Natural killer cell (primary cell): ENCODE measurements at regions not wholly inside any gene's neighbourhood (a gene's known extent, or its start where the extent isn't known, plus 50 kb on each side); places are given as distances from the start of the nearest gene placed in this dataset.
"Not testable (repeated sequence)": the region's sequence is repeated elsewhere in the genome, so short reads cannot be mapped to it uniquely, and the experiment has no call there.

Source experiments
- ATAC-seq, 3 donors: fragments of 150-1000 bp in 2 of 3; fragments of 200-7000 bp in 1 of 3; cut with Tn5 transposase; 1 replicate in 1 of 3; 2 replicates in 2 of 3; pipeline ENCODE4 v1.10.0; 2021; ENCODE audit warnings: mild to moderate bottlenecking in 2 of 3, moderate library complexity in 2 of 3
- DNase-seq, 2 donors: peaks; one replicate each; pipeline versions ENCODE4 v3.0.0 to v3.0.0-alpha.2; 2013 to 2021; ENCODE audit warnings: mixed read lengths in 1 of 2
- H3K27ac ChIP-seq: one replicate; pipeline ENCODE4 v1.5.1; 2013; ENCODE audit warnings: mild to moderate bottlenecking, low read length
- H3K27me3 ChIP-seq: one replicate; pipeline ENCODE4 v1.6.1; 2013; ENCODE audit warnings: low read length; ENCODE audit not compliant: control insufficient read depth, insufficient read depth
- H3K36me3 ChIP-seq: one replicate; pipeline ENCODE4 v1.6.1; 2013; ENCODE audit warnings: low read length; ENCODE audit not compliant: control insufficient read depth, insufficient read depth
- H3K4me1 ChIP-seq: one replicate; pipeline ENCODE4 v1.6.1; 2013; ENCODE audit warnings: low read length; ENCODE audit not compliant: control insufficient read depth, insufficient read depth
- H3K4me3 ChIP-seq: one replicate; pipeline ENCODE4 v1.5.1; 2013; ENCODE audit warnings: low read length
- H3K9me3 ChIP-seq: one replicate; pipeline ENCODE4 v1.6.1; 2013; ENCODE audit warnings: low read length; ENCODE audit not compliant: control insufficient read depth, insufficient read depth
- H3K27ac Mint-ChIP-seq, 2 donors: one replicate each; pipeline ENCODE4 v1.8.0; 2022; ENCODE audit warnings: mild to moderate bottlenecking in 2 of 2, mixed read lengths in 2 of 2, moderate library complexity in 1 of 2
- H3K27me3 Mint-ChIP-seq, 2 donors: one replicate each; pipeline ENCODE4 v1.8.0; 2022; ENCODE audit warnings: low read depth in 2 of 2, mixed read lengths in 2 of 2
- H3K36me3 Mint-ChIP-seq: one replicate; pipeline ENCODE4 v1.8.0; 2022; ENCODE audit warnings: mixed read lengths
- H3K4me1 Mint-ChIP-seq, 2 donors: one replicate each; pipeline ENCODE4 v1.8.0; 2022; ENCODE audit warnings: mixed read lengths in 2 of 2
- H3K4me3 Mint-ChIP-seq: one replicate; pipeline ENCODE4 v1.8.0; 2022; ENCODE audit warnings: mild to moderate bottlenecking, moderate library complexity, mixed read lengths
- H3K9me3 Mint-ChIP-seq, 2 donors: one replicate each; pipeline ENCODE4 v1.8.0; 2022; ENCODE audit warnings: mixed read lengths in 2 of 2
- CTCF ChIP-seq: fragments of 200-600 bp; IDR thresholded peaks from one replicate; pipeline ENCODE4 v1.8.0; 2022; ENCODE audit warnings: antibody characterized with exemption
- WGBS: methylation state at CpG from one replicate; pipeline ENCODE4 v1.1.7; 2013; ENCODE audit warnings: missing lambda C conversion rate; ENCODE audit not compliant: insufficient coverage; 5-methylcytosine and 5-hydroxymethylcytosine counted together
- intact Hi-C: fragments of 100-400 bp; cut with micrococcal nuclease; formaldehyde crosslinking; loops from one replicate; pipeline ENCODE4 v1.14.2; 2022

- no peaks in the 10 kb centered on the region for H3K4me1 Mint-ChIP-seq
- 93% methylated on average over 1 of the region's 2 CpGs for WGBS
These were observed 888.8 kb upstream of the SOX11 start for GRCh38 chr2:4803396-4803795.

GRCh38 chr2:4814137-4814536, 878.0 kb upstream of the SOX11 start:
- ATAC-seq, DNase-seq, H3K36me3 Mint-ChIP-seq: not testable (repeated sequence)

More at GRCh38 chr2:4803396-4803795, 888.8 kb upstream of the SOX11 start:
- no peaks in the 10 kb centered on the region for H3K27me3 Mint-ChIP-seq
- H3K27ac Mint-ChIP-seq, result no peak overlapping the region
- no peak for ATAC-seq
- no peak overlapping the region for H3K4me3 Mint-ChIP-seq
- H3K9me3 Mint-ChIP-seq, result peaks cover 6 to 24% of the 10 kb centered on the region in 2 donors
- DNase-seq, result no peak
- no peaks in the 10 kb centered on the region for H3K36me3 Mint-ChIP-seq
- H3K9me3 ChIP-seq, result no peaks in the 10 kb centered on the region
- no peak for TF ChIP-seq CTCF
- no peak overlapping the region for H3K4me3 ChIP-seq
- no peak overlapping the region for H3K27ac ChIP-seq
- H3K27me3 ChIP-seq, result no peaks in the 10 kb centered on the region
- no peaks in the 10 kb centered on the region for H3K36me3 ChIP-seq
- no peaks in the 10 kb centered on the region for H3K4me1 ChIP-seq
- intact Hi-C loops, result no loop called here

GRCh38 chr2:4827836-4828235, 864.3 kb upstream of the SOX11 start:
- H3K27me3 Mint-ChIP-seq, result no peaks in the 10 kb centered on the region

More at GRCh38 chr2:4814137-4814536, 878.0 kb upstream of the SOX11 start:
- H3K27ac Mint-ChIP-seq, intact Hi-C loops, H3K27me3 Mint-ChIP-seq, H3K4me1 ChIP-seq, H3K4me3 Mint-ChIP-seq, H3K4me3 ChIP-seq, H3K36me3 ChIP-seq, H3K27ac ChIP-seq, H3K27me3 ChIP-seq, H3K4me1 Mint-ChIP-seq, H3K9me3 ChIP-seq: not testable (repeated sequence)
- H3K9me3 Mint-ChIP-seq, result peaks cover 16 to 20% of the 10 kb centered on the region in 2 donors

GRCh38 chr2:4828682-4829374, 863.4 kb upstream of the SOX11 start:
- Histone ChIP-seq H3K27me3 (no peaks in the 10 kb centered on the region), H3K9me3 (no peaks in the 10 kb centered on the region), H3K27ac (no peak overlapping the region), H3K4me3 (no peak overlapping the region), H3K4me1 (no peaks in the 10 kb centered on the region), H3K36me3 (no peaks in the 10 kb centered on the region)
- intact Hi-C loops, result no loop called here
- TF ChIP-seq CTCF, result no peak
- Mint-ChIP-seq H3K27ac (no peak overlapping the region), H3K36me3 (no peaks in the 10 kb centered on the region), H3K4me3 (no peak overlapping the region), H3K27me3 (no peaks in the 10 kb centered on the region), H3K9me3 (peaks cover 6 to 7% of the 10 kb centered on the region in 2 donors), H3K4me1 (no peaks in the 10 kb centered on the region)
- WGBS, result 85% methylated on average over 7 of the region's 8 CpGs
- ATAC-seq (no peak), DNase-seq (no peak)

More at GRCh38 chr2:4827836-4828235, 864.3 kb upstream of the SOX11 start:
- DNase-seq (no peak), ATAC-seq (no peak)
- H3K4me1 ChIP-seq, result no peaks in the 10 kb centered on the region
- TF ChIP-seq CTCF, result no peak
- no peaks in the 10 kb centered on the region for H3K27me3 ChIP-seq
- no peaks in the 10 kb centered on the region for H3K36me3 ChIP-seq
- no peak overlapping the region for H3K4me3 Mint-ChIP-seq
- no peak overlapping the region for H3K4me3 ChIP-seq
- no peaks in the 10 kb centered on the region for H3K9me3 ChIP-seq
- intact Hi-C loops, result no loop called here
- no peak overlapping the region for H3K27ac Mint-ChIP-seq
- no peaks in the 10 kb centered on the region for H3K4me1 Mint-ChIP-seq
- no peak overlapping the region for H3K27ac ChIP-seq
- peaks cover 6 to 7% of the 10 kb centered on the region in 2 donors for H3K9me3 Mint-ChIP-seq
- 77% methylated on average over 3 of the region's 3 CpGs for WGBS
- no peaks in the 10 kb centered on the region for H3K36me3 Mint-ChIP-seq
